NB4 (cell line): ENCODE measurements at regions not wholly inside any gene's neighbourhood (a gene's known extent, or its start where the extent isn't known, plus 50 kb on each side); places are given as distances from the start of the nearest gene placed in this dataset.

Experiments used
- DNase-seq: peaks from one replicate; pipeline ENCODE4 v3.0.0; 2010; ENCODE audit warnings: low read depth
- H3K4me3 ChIP-seq: one replicate; pipeline ENCODE4 v1.5.1; 2011; ENCODE audit warnings: mild to moderate bottlenecking, low read depth, low read length, moderate library complexity
- CTCF ChIP-seq: IDR thresholded peaks from one replicate; pipeline ENCODE4 v1.5.1; 2012; ENCODE audit warnings: low read depth, low read length
- MYC ChIP-seq: IDR thresholded peaks from 2 replicates; pipeline ENCODE4 v1.6.1; 2011; ENCODE audit warnings: low read depth, low read length
- POLR2A ChIP-seq: IDR thresholded peaks from 2 replicates; pipeline ENCODE4 v1.6.1; 2011; ENCODE audit warnings: mild to moderate bottlenecking; ENCODE audit not compliant: insufficient read length; ENCODE audit errors: extremely low read depth
- TF ChIP-seq, protein P1 (sequence below): IDR thresholded peaks from 2 replicates; pipeline ENCODE4 v1.6.1; 2011; ENCODE audit warnings: low read depth, low read length

DNA sequence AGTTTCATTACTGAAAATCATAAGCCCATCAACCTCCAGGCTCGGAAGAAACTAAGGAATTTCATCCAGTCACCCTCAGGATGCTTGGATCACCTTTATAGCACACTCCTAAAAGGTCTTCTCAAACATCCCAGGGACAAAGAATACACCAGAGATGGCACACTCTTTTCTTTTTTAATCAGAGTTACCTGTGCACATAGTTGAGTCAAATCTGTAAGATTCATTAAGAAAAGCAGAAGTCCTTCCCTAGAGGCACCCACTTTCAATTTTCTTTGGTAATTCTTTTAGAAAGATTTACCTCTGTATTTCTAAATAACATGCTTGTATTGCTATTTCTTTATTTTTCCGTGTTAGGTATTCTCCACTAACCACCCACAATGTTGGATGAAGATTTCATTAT lies 50.6 kb upstream of the IL6 start:
- DNase-seq: no peak
- no peak overlapping the region for H3K4me3 ChIP-seq
- TF ChIP-seq CTCF (no peak), MYC (no peak), POLR2A (no peak)
- TF ChIP-seq, protein P1, sequence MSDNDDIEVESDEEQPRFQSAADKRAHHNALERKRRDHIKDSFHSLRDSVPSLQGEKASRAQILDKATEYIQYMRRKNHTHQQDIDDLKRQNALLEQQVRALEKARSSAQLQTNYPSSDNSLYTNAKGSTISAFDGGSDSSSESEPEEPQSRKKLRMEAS: no peak

- H3K4me3 ChIP-seq: no peak overlapping the region
- DNase-seq: no peak
- TF ChIP-seq POLR2A: no peak
- no peak for TF ChIP-seq CTCF
- no peak for TF ChIP-seq MYC
- TF ChIP-seq, protein P1: no peak
Measured at GRCh38 chr7:22675917-22676343, 51.1 kb upstream of the IL6 start.

- H3K4me3 ChIP-seq: no peak overlapping the region
- TF ChIP-seq MYC: no peak
- TF ChIP-seq CTCF: no peak
- TF ChIP-seq, protein P1: no peak
- no peak for TF ChIP-seq POLR2A
- DNase-seq: no peak
Measured at GRCh38 chr7:22675421-22675820, 51.6 kb upstream of the IL6 start.

DNA sequence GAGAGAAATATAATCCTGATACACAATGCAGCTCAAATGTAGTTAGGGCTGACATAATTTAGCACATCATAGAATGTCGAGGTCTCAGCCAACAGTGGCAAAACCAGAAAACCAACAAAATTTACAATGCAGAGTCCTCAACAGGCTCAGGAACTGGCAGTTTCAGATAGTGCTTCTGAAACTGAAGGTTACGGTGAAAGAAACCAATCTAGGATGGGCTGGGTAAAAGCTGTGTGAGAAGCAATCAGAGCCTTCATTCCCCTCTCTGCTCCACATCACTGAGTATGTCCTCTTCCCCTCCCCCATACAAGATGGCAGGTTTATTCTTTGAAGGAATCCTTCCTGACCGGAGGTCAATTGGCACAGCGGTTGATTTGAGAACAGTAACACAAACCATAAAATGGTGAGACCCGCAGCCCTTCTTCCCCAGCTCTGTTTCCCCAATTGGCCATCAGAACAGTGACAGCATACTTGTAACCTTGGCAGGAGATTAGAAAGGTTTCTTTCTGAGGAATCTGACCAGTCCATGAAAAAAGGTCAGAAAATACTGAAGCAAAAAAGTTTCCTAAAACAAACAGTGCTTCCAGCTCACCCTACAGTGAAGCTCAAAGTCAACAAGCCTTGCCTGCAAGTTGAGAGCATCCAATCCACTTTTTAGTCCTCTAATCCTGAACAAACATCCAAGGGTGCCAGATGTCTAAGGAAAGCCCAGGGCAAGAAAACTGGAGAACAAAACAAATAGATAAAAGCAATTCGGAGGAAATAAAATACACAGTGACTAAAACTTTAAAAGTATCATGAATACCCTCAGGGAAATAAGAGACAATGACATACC lies 53.9 kb upstream of the IL6 start:
- TF ChIP-seq CTCF: no peak
- TF ChIP-seq, protein P1: no peak
- no peak for TF ChIP-seq POLR2A
- no peak for TF ChIP-seq MYC
- no peak overlapping the region for H3K4me3 ChIP-seq
- no peak for DNase-seq

- TF ChIP-seq, protein P1: no peak
- TF ChIP-seq CTCF: no peak
- no peak for TF ChIP-seq POLR2A
- TF ChIP-seq MYC: no peak
- H3K4me3 ChIP-seq: no peak overlapping the region
- DNase-seq: no peak
Measured at GRCh38 chr7:22671177-22671879, 55.7 kb upstream of the IL6 start.
